Mesothelial cell of epicardium (in vitro differentiated cells): ENCODE measurements at regions not wholly inside any gene's neighbourhood (a gene's known extent, or its start where the extent isn't known, plus 50 kb on each side); places are given as distances from the start of the nearest gene placed in this dataset.

Source experiments
- DNase-seq, 2 experiments: peaks; one replicate each; pipeline ENCODE4 v3.0.0; 2021; ENCODE audit warnings: low spot score in 2 of 2; ENCODE audit not compliant: unreplicated experiment in 2 of 2
- H3K27ac Mint-ChIP-seq: 2 replicates; pipeline ENCODE4 v1.8.0; 2021; ENCODE audit warnings: mixed read lengths
- H3K27me3 Mint-ChIP-seq: 2 replicates; pipeline ENCODE4 v1.8.0; 2021; ENCODE audit warnings: low read depth, mixed read lengths
- H3K36me3 Mint-ChIP-seq: 2 replicates; pipeline ENCODE4 v1.8.0; 2021; ENCODE audit warnings: mixed read lengths
- H3K4me1 Mint-ChIP-seq: 2 replicates; pipeline ENCODE4 v1.8.0; 2021; ENCODE audit warnings: mixed read lengths
- H3K4me3 Mint-ChIP-seq: 2 replicates; pipeline ENCODE4 v1.8.0; 2021; ENCODE audit warnings: mild to moderate bottlenecking, moderate library complexity, mixed read lengths
- H3K9me3 Mint-ChIP-seq: 2 replicates; pipeline ENCODE4 v1.8.0; 2021; ENCODE audit warnings: mixed read lengths
- TF ChIP-seq, protein P1 (sequence below): fragments of 200-600 bp; sonication (generic); IDR thresholded peaks from one replicate; pipeline ENCODE4 v1.5.0; 2021; ENCODE audit warnings: antibody characterized with exemption; ENCODE audit not compliant: unreplicated experiment

- DNase-seq = no peak
- peaks cover 8% of the 10 kb centered on the region for H3K9me3 Mint-ChIP-seq
- H3K27ac Mint-ChIP-seq = peak overlapping the region; percentile 72
- TF ChIP-seq, protein P1, sequence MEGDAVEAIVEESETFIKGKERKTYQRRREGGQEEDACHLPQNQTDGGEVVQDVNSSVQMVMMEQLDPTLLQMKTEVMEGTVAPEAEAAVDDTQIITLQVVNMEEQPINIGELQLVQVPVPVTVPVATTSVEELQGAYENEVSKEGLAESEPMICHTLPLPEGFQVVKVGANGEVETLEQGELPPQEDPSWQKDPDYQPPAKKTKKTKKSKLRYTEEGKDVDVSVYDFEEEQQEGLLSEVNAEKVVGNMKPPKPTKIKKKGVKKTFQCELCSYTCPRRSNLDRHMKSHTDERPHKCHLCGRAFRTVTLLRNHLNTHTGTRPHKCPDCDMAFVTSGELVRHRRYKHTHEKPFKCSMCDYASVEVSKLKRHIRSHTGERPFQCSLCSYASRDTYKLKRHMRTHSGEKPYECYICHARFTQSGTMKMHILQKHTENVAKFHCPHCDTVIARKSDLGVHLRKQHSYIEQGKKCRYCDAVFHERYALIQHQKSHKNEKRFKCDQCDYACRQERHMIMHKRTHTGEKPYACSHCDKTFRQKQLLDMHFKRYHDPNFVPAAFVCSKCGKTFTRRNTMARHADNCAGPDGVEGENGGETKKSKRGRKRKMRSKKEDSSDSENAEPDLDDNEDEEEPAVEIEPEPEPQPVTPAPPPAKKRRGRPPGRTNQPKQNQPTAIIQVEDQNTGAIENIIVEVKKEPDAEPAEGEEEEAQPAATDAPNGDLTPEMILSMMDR = no peak
- no peak overlapping the region for H3K4me3 Mint-ChIP-seq
- H3K27me3 Mint-ChIP-seq = no peaks in the 10 kb centered on the region
- H3K36me3 Mint-ChIP-seq = no peaks in the 10 kb centered on the region
- peaks cover 46% of the 10 kb centered on the region for H3K4me1 Mint-ChIP-seq
Measured at GRCh38 chr21:35779690-35780570, 280.4 kb downstream of the SETD4 start.

- Mint-ChIP-seq H3K4me1 (peaks cover 44% of the 10 kb centered on the region), H3K27ac (no peak overlapping the region), H3K9me3 (peaks cover 8% of the 10 kb centered on the region), H3K36me3 (no peaks in the 10 kb centered on the region), H3K4me3 (no peak overlapping the region), H3K27me3 (peaks cover 4% of the 10 kb centered on the region)
- TF ChIP-seq, protein P1 = no peak
- DNase-seq = no peak
Measured at GRCh38 chr21:35779167-35779566, 281.2 kb downstream of the SETD4 start.

DNA sequence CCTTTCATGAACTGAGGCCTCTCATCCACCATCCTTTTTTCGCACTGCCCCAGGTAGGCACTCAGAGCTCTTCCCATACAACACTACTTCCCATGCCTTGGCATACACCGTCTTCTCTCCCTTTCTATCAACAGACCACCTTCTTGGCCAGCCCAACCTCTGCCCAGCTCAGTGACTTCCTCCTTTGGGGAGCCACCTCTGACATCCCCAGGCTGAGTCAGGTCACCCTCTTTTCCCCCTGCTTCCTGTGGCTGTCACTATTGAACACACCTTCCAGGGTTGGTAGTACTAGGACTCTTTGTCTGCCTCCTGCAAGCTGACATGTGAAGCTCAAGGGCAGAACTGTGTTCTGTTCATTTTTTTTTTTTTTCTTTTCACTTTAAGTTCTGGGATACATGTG, 283.2 kb downstream of the SETD4 start:
- H3K36me3 Mint-ChIP-seq = no peaks in the 10 kb centered on the region
- no peak overlapping the region for H3K27ac Mint-ChIP-seq
- TF ChIP-seq, protein P1 = no peak
- H3K9me3 Mint-ChIP-seq = peaks cover 8% of the 10 kb centered on the region
- peaks cover 40% of the 10 kb centered on the region for H3K4me1 Mint-ChIP-seq
- peaks cover 15% of the 10 kb centered on the region for H3K27me3 Mint-ChIP-seq
- no peak for DNase-seq
- no peak overlapping the region for H3K4me3 Mint-ChIP-seq

DNA sequence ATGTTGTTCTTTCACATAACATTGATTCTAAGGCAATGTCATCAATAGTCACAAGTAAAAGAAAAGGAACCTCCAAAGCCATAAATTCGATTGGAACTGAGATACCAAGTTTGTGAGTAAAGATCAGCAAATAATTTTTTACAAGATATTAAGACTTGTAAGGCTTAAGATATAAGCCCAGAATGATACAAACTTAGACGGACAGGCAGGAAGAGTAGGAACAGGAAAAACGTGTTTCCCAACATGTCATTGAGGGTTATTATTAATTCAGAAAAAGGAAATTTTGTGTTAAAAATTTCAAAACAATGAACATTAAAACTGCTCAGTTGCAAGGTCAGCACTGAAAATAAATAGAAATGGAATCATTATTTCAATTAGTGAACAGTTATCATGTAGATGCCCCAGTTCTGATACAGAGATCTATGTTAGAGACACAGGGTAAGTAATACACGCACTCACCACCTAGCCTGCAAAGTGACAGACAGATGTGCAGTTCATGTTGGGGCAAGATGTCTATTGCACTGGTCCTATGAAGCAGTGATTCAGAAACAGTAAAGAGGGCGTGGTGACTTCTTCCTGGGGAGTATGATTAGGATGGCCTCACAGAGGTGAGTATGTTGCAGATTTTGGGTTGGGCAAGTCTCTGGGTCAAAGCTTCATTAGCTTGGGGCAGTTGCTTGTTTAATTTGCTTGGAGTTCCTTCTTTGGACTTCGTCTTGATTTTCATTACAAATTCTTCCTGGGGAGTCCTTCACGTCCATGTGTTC, 284.4 kb downstream of the SETD4 start:
- no peak overlapping the region for H3K4me3 Mint-ChIP-seq
- DNase-seq = no peak
- TF ChIP-seq, protein P1 = no peak
- H3K4me1 Mint-ChIP-seq = peaks cover 38% of the 10 kb centered on the region
- H3K27ac Mint-ChIP-seq = no peak overlapping the region
- H3K36me3 Mint-ChIP-seq = no peaks in the 10 kb centered on the region
- H3K27me3 Mint-ChIP-seq = peaks cover 15% of the 10 kb centered on the region
- H3K9me3 Mint-ChIP-seq = peaks cover 8% of the 10 kb centered on the region

GRCh38 chr21:35770101-35770945, 290.0 kb downstream of the SETD4 start:
- TF ChIP-seq, protein P1 = no peak
- Mint-ChIP-seq H3K4me1 (peaks cover 3% of the 10 kb centered on the region), H3K36me3 (no peaks in the 10 kb centered on the region), H3K27me3 (peaks cover 19% of the 10 kb centered on the region), H3K27ac (no peak overlapping the region), H3K9me3 (peaks cover under 1% of the 10 kb centered on the region), H3K4me3 (no peak overlapping the region)
- DNase-seq = no peak
